H1 (cell line): ENCODE measurements at regions not wholly inside any gene's neighbourhood (a gene's known extent, or its start where the extent isn't known, plus 50 kb on each side); places are given as distances from the start of the nearest gene placed in this dataset.

Experiments
- CHD1 ChIP-seq: IDR thresholded peaks from 2 replicates; pipeline ENCODE4 v1.6.1; 2012; ENCODE audit warnings: low read depth, low read length, improper control_type of control experiment
- EP300 ChIP-seq, 2 experiments: IDR thresholded peaks; 1 replicate in 1 of 2; 2 replicates in 1 of 2; pipeline ENCODE4 v1.6.1; 2011 to 2012; ENCODE audit warnings: low read depth in 2 of 2, low read length in 2 of 2, mild to moderate bottlenecking in 2 of 2, borderline replicate concordance in 1 of 2, inconsistent platforms in 1 of 2, moderate library complexity in 1 of 2
- RFX5 ChIP-seq: IDR thresholded peaks from 2 replicates; pipeline ENCODE4 v1.6.1; 2011; ENCODE audit warnings: low read depth, low read length, improper control_type of control experiment, borderline replicate concordance
- TF ChIP-seq, protein P1 (sequence below), 3 experiments: IDR thresholded peaks; 1 replicate in 2 of 3; 2 replicates in 1 of 3; pipeline versions ENCODE4 v1.5.1 to v1.6.1; 2011; ENCODE audit warnings: low read length in 3 of 3, mild to moderate bottlenecking in 3 of 3, inconsistent platforms in 2 of 3, low read depth in 1 of 3, moderate library complexity in 1 of 3; ENCODE audit not compliant: insufficient read depth in 1 of 3; ENCODE audit errors: control extremely low read depth in 1 of 3
- TF ChIP-seq, protein P2 (sequence below): IDR thresholded peaks from 2 replicates; pipeline ENCODE4 v1.6.1; 2012; ENCODE audit warnings: inconsistent platforms

DNA sequence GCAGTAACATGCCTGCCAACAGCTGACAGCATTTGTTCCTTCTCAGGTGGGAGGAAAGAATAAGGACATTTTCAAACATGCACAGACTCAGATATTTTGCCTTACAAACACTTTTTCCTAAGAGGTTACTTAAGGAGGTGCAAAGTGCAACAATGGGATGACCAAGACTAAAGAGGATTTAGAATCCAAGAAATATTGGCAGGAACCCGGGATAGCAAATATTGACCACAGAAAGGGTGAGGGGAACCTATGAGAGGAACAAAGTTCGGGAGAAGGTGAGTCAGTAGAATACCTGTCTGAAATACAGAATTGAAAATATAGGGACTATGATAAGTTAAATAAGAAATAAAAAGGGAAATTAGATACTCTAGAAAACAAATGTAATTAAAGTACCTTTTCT, 321.9 kb upstream of the EMCN start:
- TF ChIP-seq, protein P1, sequence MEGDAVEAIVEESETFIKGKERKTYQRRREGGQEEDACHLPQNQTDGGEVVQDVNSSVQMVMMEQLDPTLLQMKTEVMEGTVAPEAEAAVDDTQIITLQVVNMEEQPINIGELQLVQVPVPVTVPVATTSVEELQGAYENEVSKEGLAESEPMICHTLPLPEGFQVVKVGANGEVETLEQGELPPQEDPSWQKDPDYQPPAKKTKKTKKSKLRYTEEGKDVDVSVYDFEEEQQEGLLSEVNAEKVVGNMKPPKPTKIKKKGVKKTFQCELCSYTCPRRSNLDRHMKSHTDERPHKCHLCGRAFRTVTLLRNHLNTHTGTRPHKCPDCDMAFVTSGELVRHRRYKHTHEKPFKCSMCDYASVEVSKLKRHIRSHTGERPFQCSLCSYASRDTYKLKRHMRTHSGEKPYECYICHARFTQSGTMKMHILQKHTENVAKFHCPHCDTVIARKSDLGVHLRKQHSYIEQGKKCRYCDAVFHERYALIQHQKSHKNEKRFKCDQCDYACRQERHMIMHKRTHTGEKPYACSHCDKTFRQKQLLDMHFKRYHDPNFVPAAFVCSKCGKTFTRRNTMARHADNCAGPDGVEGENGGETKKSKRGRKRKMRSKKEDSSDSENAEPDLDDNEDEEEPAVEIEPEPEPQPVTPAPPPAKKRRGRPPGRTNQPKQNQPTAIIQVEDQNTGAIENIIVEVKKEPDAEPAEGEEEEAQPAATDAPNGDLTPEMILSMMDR (IDR thresholded peaks at IDR 0.05; ENCODE audit: control extremely low read depth in 1 of 3, insufficient read depth in 1 of 3, low read depth in 1 of 3, low read length in 3 of 3) = no peak
- TF ChIP-seq EP300 (IDR thresholded peaks at IDR 0.05; ENCODE audit: borderline replicate concordance in 1 of 2, low read depth in 2 of 2, low read length in 2 of 2) (no peak), RFX5 (no peak), CHD1 (no peak)
- TF ChIP-seq, protein P2, sequence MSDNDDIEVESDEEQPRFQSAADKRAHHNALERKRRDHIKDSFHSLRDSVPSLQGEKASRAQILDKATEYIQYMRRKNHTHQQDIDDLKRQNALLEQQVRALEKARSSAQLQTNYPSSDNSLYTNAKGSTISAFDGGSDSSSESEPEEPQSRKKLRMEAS = no peak
